ENCODE measurements at regions not wholly inside any gene's neighbourhood (a gene's known extent, or its start where the extent isn't known, plus 50 kb on each side); places are given as distances from the start of the nearest gene placed in this dataset.

DNA sequence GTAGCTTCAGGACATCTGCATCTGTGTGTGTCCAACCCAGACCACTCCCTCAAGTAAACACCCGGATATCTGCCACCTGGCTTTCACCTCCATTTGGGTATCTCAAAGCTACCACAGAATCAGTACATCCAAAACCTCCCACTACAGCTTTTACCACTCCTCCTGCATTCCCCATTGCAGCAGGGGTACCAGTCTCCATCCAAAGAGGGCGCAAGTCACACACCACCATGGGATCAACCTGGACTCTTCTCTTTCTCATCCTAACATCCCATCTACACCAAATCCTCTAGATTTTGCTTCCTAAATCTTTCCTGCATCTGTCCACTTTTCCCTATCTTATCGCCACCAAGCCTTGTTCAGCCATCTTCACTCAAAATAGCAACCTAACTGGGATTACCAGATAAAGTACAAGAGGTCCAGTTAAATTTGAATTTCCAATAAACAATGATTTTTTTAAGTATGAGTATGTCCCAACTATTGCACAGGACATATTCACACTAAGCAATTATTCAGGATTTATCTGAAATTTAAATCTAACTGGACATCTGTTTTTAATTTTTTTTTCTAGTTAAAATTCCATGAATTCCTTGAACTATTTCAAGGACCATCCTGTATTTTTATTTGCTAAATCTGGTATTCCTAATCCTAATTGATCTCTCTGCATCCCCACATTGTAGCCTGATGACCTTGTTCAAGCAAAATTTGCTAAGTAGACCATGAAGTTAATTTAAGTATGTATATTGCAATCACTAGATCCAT lies 164.3 kb upstream of the MLN start:
- intact Hi-C loops (cut with DNase I), result no loop called here
- Histone ChIP-seq H3K9me3 (no peaks in the 10 kb centered on the region), H3K4me3 (no peak overlapping the region), H3K36me3 (no peaks in the 10 kb centered on the region), H3K4me1 (no peaks in the 10 kb centered on the region), H3K27me3 (no peaks in the 10 kb centered on the region), H3K27ac (no peak overlapping the region)
- peak in 1 of 3 donors; percentile 41 for DNase-seq
- 31% methylated on average over 3 of the region's 3 CpGs for WGBS (ENCODE audit: insufficient coverage, low coverage, low lambda C conversion rate, missing lambda C conversion rate)
- peak in 3 of 4 donors; percentile 69 to 78 (median 76) for ATAC-seq
- TF ChIP-seq POLR2A (IDR thresholded peaks at IDR 0.05), result no peak
- TF ChIP-seq, protein P1, sequence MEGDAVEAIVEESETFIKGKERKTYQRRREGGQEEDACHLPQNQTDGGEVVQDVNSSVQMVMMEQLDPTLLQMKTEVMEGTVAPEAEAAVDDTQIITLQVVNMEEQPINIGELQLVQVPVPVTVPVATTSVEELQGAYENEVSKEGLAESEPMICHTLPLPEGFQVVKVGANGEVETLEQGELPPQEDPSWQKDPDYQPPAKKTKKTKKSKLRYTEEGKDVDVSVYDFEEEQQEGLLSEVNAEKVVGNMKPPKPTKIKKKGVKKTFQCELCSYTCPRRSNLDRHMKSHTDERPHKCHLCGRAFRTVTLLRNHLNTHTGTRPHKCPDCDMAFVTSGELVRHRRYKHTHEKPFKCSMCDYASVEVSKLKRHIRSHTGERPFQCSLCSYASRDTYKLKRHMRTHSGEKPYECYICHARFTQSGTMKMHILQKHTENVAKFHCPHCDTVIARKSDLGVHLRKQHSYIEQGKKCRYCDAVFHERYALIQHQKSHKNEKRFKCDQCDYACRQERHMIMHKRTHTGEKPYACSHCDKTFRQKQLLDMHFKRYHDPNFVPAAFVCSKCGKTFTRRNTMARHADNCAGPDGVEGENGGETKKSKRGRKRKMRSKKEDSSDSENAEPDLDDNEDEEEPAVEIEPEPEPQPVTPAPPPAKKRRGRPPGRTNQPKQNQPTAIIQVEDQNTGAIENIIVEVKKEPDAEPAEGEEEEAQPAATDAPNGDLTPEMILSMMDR (IDR thresholded peaks at IDR 0.05), result peak; percentile 15 to 43 (median 40)

GRCh38 chr6:33967265-33967767 lies 163.5 kb upstream of the MLN start:
- Histone ChIP-seq H3K27ac (no peak overlapping the region), H3K27me3 (no peaks in the 10 kb centered on the region), H3K4me3 (no peak overlapping the region), H3K9me3 (no peaks in the 10 kb centered on the region), H3K36me3 (no peaks in the 10 kb centered on the region), H3K4me1 (no peaks in the 10 kb centered on the region)
- ATAC-seq (no peak), DNase-seq (peak in 1 of 3 donors; percentile 4)
- TF ChIP-seq, protein P1 (IDR thresholded peaks at IDR 0.05), result no peak
- no peak for TF ChIP-seq POLR2A (IDR thresholded peaks at IDR 0.05)
- intact Hi-C loops (cut with DNase I), result no loop called here
- WGBS (ENCODE audit: insufficient coverage, low coverage, low lambda C conversion rate, missing lambda C conversion rate), result 56% methylated on average over 2 of the region's 3 CpGs

DNA sequence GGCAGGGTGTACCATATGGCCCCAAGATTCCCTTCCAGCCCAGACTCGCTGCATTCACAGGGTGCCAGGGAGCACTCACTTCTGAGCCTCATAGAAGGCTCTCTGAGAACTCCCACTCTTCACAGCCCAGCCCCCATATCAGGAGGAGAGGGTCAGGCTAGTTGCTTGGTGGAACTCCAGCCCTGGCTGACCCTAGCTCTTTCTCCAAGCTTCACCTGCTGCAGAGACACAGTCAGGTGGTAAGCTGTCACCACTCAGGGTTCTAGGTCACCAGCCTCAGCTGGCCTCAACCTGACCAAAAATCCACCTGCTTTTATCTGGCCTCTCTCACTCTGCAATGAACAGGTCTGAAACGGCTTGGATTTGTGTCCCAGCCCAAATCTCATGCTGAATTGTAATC lies 162.7 kb upstream of the MLN start:
- no CpG with 5 or more reads among the region's 2 CpGs for WGBS (ENCODE audit: insufficient coverage, low coverage, low lambda C conversion rate, missing lambda C conversion rate)
- DNase-seq (no peak), ATAC-seq (no peak)
- no peak overlapping the region for H3K4me3 ChIP-seq
- H3K4me1 ChIP-seq, result no peaks in the 10 kb centered on the region
- TF ChIP-seq POLR2A (IDR thresholded peaks at IDR 0.05), result no peak
- TF ChIP-seq, protein P1 (IDR thresholded peaks at IDR 0.05), result no peak
- H3K27ac ChIP-seq, result no peak overlapping the region
- no peaks in the 10 kb centered on the region for H3K27me3 ChIP-seq
- no peaks in the 10 kb centered on the region for H3K36me3 ChIP-seq
- no peaks in the 10 kb centered on the region for H3K9me3 ChIP-seq
- intact Hi-C loops (cut with DNase I), result no loop called here

- TF ChIP-seq, protein P1 (IDR thresholded peaks at IDR 0.05), result no peak
- TF ChIP-seq POLR2A (IDR thresholded peaks at IDR 0.05), result no peak
- no peak overlapping the region for H3K4me3 ChIP-seq
- H3K27me3 ChIP-seq, result no peaks in the 10 kb centered on the region
- intact Hi-C loops (cut with DNase I), result no loop called here
- H3K4me1 ChIP-seq, result no peaks in the 10 kb centered on the region
- 82% methylated on average over 7 of the region's 8 CpGs for WGBS (ENCODE audit: insufficient coverage, low coverage, low lambda C conversion rate, missing lambda C conversion rate)
- H3K9me3 ChIP-seq, result no peaks in the 10 kb centered on the region
- H3K27ac ChIP-seq, result no peak overlapping the region
- no peak for ATAC-seq
- no peaks in the 10 kb centered on the region for H3K36me3 ChIP-seq
- DNase-seq, result no peak
Measured at GRCh38 chr6:33965766-33966165, 162.0 kb upstream of the MLN start.
